HEK293 (cell line): ENCODE measurements at regions not wholly inside any gene's neighbourhood (a gene's known extent, or its start where the extent isn't known, plus 50 kb on each side); places are given as distances from the start of the nearest gene placed in this dataset.

Experiments used
- CTCF ChIA-PET: fragments of 350-600 bp; formaldehyde crosslinking; extraction: SDS; loops from one replicate; lab custom pipeline; 2021; ENCODE audit warnings: antibody characterized with exemption; lab: Yijun Ruan, JAX
- POLR2A ChIA-PET: fragments of 300-600 bp; formaldehyde crosslinking; extraction: SDS; loops from one replicate; lab custom pipeline; 2020; ENCODE audit warnings: antibody characterized with exemption, inconsistent platforms; lab: Yijun Ruan, JAX
- H3K27ac ChIP-seq: fragments of 200-500 bp; sonication (Bioruptor generic); 2 replicates; pipeline ENCODE4 v1.5.1; 2014; ENCODE audit warnings: low read depth, low read length, control low read depth, inconsistent platforms; ENCODE audit errors: extremely low read depth
- H3K36me3 ChIP-seq, 2 experiments: fragments of 200-500 bp in 1 of 2; sonication (Bioruptor generic) in 1 of 2; 1 replicate in 1 of 2; 2 replicates in 1 of 2; pipeline ENCODE4 v1.5.1; 2014 to 2017; ENCODE audit warnings: inconsistent platforms in 2 of 2, low read length in 2 of 2; ENCODE audit not compliant: control insufficient read depth in 2 of 2, insufficient read depth in 1 of 2
- H3K4me1 ChIP-seq: fragments of 200-500 bp; sonication (Bioruptor generic); 2 replicates; pipeline ENCODE4 v1.5.1; 2014; ENCODE audit warnings: mild to moderate bottlenecking, low read length, inconsistent platforms; ENCODE audit not compliant: control insufficient read depth, insufficient read depth
- H3K4me3 ChIP-seq: 2 replicates; pipeline ENCODE4 v1.5.1; 2011; ENCODE audit warnings: low read depth, mild to moderate bottlenecking, control low read depth, low read length, moderate library complexity
- H3K9me3 ChIP-seq: fragments of 200-500 bp; sonication (Bioruptor generic); 2 replicates; pipeline ENCODE4 v1.5.1; 2014; ENCODE audit warnings: low read depth, low read length, inconsistent platforms; ENCODE audit not compliant: control insufficient read depth, insufficient read depth
- EGR2 ChIP-seq: fragments of 450-650 bp; formaldehyde crosslinking; IDR thresholded peaks from 2 replicates; pipeline ENCODE4 v1.5.1; 2016; ENCODE audit warnings: low read depth, missing biosample characterization, missing genetic modification characterization
- KLF1 ChIP-seq: fragments of 450-650 bp; formaldehyde crosslinking; IDR thresholded peaks from 2 replicates; pipeline ENCODE4 v1.5.1; 2016; ENCODE audit warnings: missing biosample characterization, missing genetic modification characterization
- KLF9 ChIP-seq: fragments of 450-650 bp; formaldehyde crosslinking; IDR thresholded peaks from 2 replicates; pipeline ENCODE4 v1.5.1; 2016; ENCODE audit warnings: missing biosample characterization, missing genetic modification characterization, low read depth
- ZBTB49 ChIP-seq: fragments of 450-650 bp; formaldehyde crosslinking; IDR thresholded peaks from 2 replicates; pipeline ENCODE4 v1.5.1; 2016; ENCODE audit warnings: missing biosample characterization, missing genetic modification characterization, low read depth
- ZFP69B ChIP-seq: fragments of 450-650 bp; formaldehyde crosslinking; IDR thresholded peaks from 2 replicates; pipeline ENCODE4 v1.5.1; 2016; ENCODE audit warnings: missing biosample characterization, missing genetic modification characterization
- ZNF10 ChIP-seq: fragments of 450-650 bp; formaldehyde crosslinking; IDR thresholded peaks from 2 replicates; pipeline ENCODE4 v1.5.1; 2017; ENCODE audit warnings: missing biosample characterization, missing genetic modification characterization
- ZNF112 ChIP-seq: fragments of 450-650 bp; formaldehyde crosslinking; IDR thresholded peaks from 2 replicates; pipeline ENCODE4 v1.5.0; 2017; ENCODE audit warnings: missing biosample characterization, missing genetic modification characterization
- ZNF146 ChIP-seq: fragments of 450-650 bp; formaldehyde crosslinking; IDR thresholded peaks from 2 replicates; pipeline ENCODE4 v1.5.1; 2016; ENCODE audit warnings: missing biosample characterization, missing genetic modification characterization
- ZNF26 ChIP-seq: fragments of 450-650 bp; formaldehyde crosslinking; IDR thresholded peaks from 2 replicates; pipeline ENCODE4 v1.5.1; 2016; ENCODE audit warnings: missing biosample characterization, missing genetic modification characterization
- ZNF302 ChIP-seq: fragments of 450-650 bp; formaldehyde crosslinking; IDR thresholded peaks from 2 replicates; pipeline ENCODE4 v1.5.1; 2016; ENCODE audit warnings: missing biosample characterization, missing genetic modification characterization, low read depth
- ZNF311 ChIP-seq: fragments of 450-650 bp; formaldehyde crosslinking; IDR thresholded peaks from 2 replicates; pipeline ENCODE4 v1.5.1; 2017; ENCODE audit warnings: missing biosample characterization, missing genetic modification characterization, borderline replicate concordance
- ZNF501 ChIP-seq: fragments of 450-650 bp; formaldehyde crosslinking; IDR thresholded peaks from 2 replicates; pipeline ENCODE4 v1.5.1; 2016; ENCODE audit warnings: missing biosample characterization, missing genetic modification characterization
- ZNF544 ChIP-seq: fragments of 450-650 bp; formaldehyde crosslinking; IDR thresholded peaks from 2 replicates; pipeline ENCODE4 v1.5.0; 2017; ENCODE audit warnings: missing biosample characterization, missing genetic modification characterization
- ZNF621 ChIP-seq: fragments of 450-650 bp; formaldehyde crosslinking; IDR thresholded peaks from 2 replicates; pipeline ENCODE4 v1.5.1; 2017; ENCODE audit warnings: missing biosample characterization, missing genetic modification characterization
- ZNF843 ChIP-seq: fragments of 450-650 bp; formaldehyde crosslinking; IDR thresholded peaks from 2 replicates; pipeline ENCODE4 v1.5.1; 2016; ENCODE audit warnings: missing biosample characterization, missing genetic modification characterization
- TF ChIP-seq, protein P1 (sequence below): fragments of 450-650 bp; formaldehyde crosslinking; IDR thresholded peaks from 2 replicates; pipeline ENCODE4 v1.5.1; 2016; ENCODE audit warnings: missing biosample characterization, missing genetic modification characterization
- TF ChIP-seq, protein P2 (sequence below): fragments of 450-650 bp; formaldehyde crosslinking; IDR thresholded peaks from 2 replicates; pipeline ENCODE4 v1.5.1; 2016; ENCODE audit warnings: missing biosample characterization, missing genetic modification characterization

GRCh38 chr2:209230560-209230959, 193.3 kb upstream of the MAP2 start:
- H3K27ac ChIP-seq: no peak overlapping the region
- ChIA-PET POLR2A (no interaction called here), CTCF (interaction anchor here (0.7 kb wide), 1 partner anchor 24 kb away, joined by 3 read pairs; no protein-coding TSS in a partner anchor)
- H3K36me3 ChIP-seq: no peaks in the 10 kb centered on the region
- no peaks in the 10 kb centered on the region for H3K9me3 ChIP-seq
- H3K4me1 ChIP-seq: no peaks in the 10 kb centered on the region
- no peak for TF ChIP-seq ZNF544
- no peak for TF ChIP-seq ZNF843
- no peak for TF ChIP-seq ZNF112
- no peak for TF ChIP-seq ZNF501
- TF ChIP-seq EGR2: no peak
- TF ChIP-seq, all 188 proteins: peak for 0
- no peak overlapping the region for H3K4me3 ChIP-seq

- no peaks in the 10 kb centered on the region for H3K36me3 ChIP-seq
- no peaks in the 10 kb centered on the region for H3K9me3 ChIP-seq
- TF ChIP-seq KLF1: no peak
- TF ChIP-seq, protein P1, sequence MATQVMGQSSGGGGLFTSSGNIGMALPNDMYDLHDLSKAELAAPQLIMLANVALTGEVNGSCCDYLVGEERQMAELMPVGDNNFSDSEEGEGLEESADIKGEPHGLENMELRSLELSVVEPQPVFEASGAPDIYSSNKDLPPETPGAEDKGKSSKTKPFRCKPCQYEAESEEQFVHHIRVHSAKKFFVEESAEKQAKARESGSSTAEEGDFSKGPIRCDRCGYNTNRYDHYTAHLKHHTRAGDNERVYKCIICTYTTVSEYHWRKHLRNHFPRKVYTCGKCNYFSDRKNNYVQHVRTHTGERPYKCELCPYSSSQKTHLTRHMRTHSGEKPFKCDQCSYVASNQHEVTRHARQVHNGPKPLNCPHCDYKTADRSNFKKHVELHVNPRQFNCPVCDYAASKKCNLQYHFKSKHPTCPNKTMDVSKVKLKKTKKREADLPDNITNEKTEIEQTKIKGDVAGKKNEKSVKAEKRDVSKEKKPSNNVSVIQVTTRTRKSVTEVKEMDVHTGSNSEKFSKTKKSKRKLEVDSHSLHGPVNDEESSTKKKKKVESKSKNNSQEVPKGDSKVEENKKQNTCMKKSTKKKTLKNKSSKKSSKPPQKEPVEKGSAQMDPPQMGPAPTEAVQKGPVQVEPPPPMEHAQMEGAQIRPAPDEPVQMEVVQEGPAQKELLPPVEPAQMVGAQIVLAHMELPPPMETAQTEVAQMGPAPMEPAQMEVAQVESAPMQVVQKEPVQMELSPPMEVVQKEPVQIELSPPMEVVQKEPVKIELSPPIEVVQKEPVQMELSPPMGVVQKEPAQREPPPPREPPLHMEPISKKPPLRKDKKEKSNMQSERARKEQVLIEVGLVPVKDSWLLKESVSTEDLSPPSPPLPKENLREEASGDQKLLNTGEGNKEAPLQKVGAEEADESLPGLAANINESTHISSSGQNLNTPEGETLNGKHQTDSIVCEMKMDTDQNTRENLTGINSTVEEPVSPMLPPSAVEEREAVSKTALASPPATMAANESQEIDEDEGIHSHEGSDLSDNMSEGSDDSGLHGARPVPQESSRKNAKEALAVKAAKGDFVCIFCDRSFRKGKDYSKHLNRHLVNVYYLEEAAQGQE (tag by site-specific recombination): peak; percentile 66
- CTCF ChIA-PET: no interaction called here
- no peak overlapping the region for H3K4me3 ChIP-seq
- H3K4me1 ChIP-seq: no peaks in the 10 kb centered on the region
- H3K27ac ChIP-seq: no peak overlapping the region
- POLR2A ChIA-PET: no interaction called here
These were observed 187.5 kb upstream of the MAP2 start for GRCh38 chr2:209236377-209236776.

DNA sequence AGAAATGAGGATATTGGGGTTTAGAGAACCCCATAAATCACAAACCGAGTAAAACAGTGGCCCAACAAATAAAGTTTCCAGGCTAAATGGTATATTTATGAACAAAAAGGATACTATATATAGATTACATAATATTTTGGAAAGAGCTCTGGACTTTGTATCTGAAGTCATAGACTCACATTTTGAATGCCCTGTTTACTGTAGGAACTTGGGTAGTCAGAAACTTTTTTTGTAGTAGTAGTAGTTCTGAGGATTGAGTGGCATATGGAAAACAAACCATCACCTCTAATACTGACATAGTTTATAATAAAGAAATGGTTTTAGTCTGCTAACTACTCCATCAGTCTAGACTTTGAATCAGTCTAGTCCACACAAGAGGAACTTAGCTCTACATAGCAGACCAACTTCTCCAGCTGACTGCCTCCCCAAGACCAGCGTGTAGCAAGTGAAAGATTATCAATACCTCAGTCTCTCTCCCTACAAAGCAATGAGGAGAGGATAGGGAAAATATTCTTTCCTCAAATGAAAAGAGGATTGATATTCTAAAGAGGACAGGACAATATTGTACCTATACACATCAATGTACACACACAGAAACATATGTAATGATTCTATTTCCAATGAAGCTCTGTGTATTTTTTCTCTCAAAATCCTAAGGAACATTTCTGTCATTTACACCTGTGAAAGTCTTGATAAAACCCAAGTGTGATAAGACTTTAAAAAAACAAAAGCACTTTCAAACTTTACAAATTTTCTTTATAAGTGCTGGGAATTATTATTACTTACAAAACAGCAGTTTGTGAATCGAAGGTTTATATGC, 184.9 kb upstream of the MAP2 start:
- no peak overlapping the region for H3K4me3 ChIP-seq
- POLR2A ChIA-PET: no interaction called here
- no peaks in the 10 kb centered on the region for H3K4me1 ChIP-seq
- H3K36me3 ChIP-seq: no peaks in the 10 kb centered on the region
- no peak overlapping the region for H3K27ac ChIP-seq
- TF ChIP-seq ZNF10 (tag by site-specific recombination) (no peak), ZFP69B (tag by site-specific recombination) (no peak)
- CTCF ChIA-PET: interaction anchor here (1.3 kb wide), 1 partner anchor 865 kb away, joined by 3 read pairs; no protein-coding TSS in a partner anchor
- H3K9me3 ChIP-seq: no peaks in the 10 kb centered on the region

GRCh38 chr2:209239585-209239938, 184.3 kb upstream of the MAP2 start:
- no peaks in the 10 kb centered on the region for H3K9me3 ChIP-seq
- H3K27ac ChIP-seq: no peak overlapping the region
- CTCF ChIA-PET: interaction anchor here (1.3 kb wide), 1 partner anchor 866 kb away, joined by 3 read pairs; no protein-coding TSS in a partner anchor
- H3K4me3 ChIP-seq: no peak overlapping the region
- POLR2A ChIA-PET: no interaction called here
- H3K36me3 ChIP-seq: no peaks in the 10 kb centered on the region
- H3K4me1 ChIP-seq: no peaks in the 10 kb centered on the region
- TF ChIP-seq ZNF621 (tag by site-specific recombination): no peak
- TF ChIP-seq, protein P2, sequence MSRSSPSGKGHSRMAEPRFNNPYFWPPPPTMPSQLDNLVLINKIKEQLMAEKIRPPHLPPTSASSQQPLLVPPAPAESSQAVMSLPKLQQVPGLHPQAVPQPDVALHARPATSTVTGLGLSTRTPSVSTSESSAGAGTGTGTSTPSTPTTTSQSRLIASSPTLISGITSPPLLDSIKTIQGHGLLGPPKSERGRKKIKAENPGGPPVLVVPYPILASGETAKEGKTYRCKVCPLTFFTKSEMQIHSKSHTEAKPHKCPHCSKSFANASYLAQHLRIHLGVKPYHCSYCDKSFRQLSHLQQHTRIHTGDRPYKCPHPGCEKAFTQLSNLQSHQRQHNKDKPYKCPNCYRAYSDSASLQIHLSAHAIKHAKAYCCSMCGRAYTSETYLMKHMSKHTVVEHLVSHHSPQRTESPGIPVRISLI: no peak
- no peak for TF ChIP-seq ZNF302 (tag by site-specific recombination)
- TF ChIP-seq ZBTB49 (tag by site-specific recombination): no peak
- TF ChIP-seq ZNF146 (tag by site-specific recombination): no peak
- TF ChIP-seq ZNF26: no peak
- no peak for TF ChIP-seq ZNF311 (tag by site-specific recombination)
- TF ChIP-seq KLF9: no peak
